ENCODE measurements at regions not wholly inside any gene's neighbourhood (a gene's known extent, or its start where the extent isn't known, plus 50 kb on each side); places are given as distances from the start of the nearest gene placed in this dataset.

GRCh38 chr18:66211749-66212148 is 392.1 kb downstream of the CDH19 start:
- TF ChIP-seq EP300 (IDR thresholded peaks at IDR 0.05; ENCODE audit: borderline replicate concordance), result no peak
- TF ChIP-seq YY1 (IDR thresholded peaks at IDR 0.05; ENCODE audit: low read depth), result no peak
- TF ChIP-seq RAD21 (IDR thresholded peaks at IDR 0.05; ENCODE audit: low read depth), result no peak
- TF ChIP-seq, protein P1, sequence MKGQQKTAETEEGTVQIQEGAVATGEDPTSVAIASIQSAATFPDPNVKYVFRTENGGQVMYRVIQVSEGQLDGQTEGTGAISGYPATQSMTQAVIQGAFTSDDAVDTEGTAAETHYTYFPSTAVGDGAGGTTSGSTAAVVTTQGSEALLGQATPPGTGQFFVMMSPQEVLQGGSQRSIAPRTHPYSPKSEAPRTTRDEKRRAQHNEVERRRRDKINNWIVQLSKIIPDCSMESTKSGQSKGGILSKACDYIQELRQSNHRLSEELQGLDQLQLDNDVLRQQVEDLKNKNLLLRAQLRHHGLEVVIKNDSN (IDR thresholded peaks at IDR 0.05), result no peak
- TF ChIP-seq TEAD4 (IDR thresholded peaks at IDR 0.05), result no peak
- TF ChIP-seq NFIC (IDR thresholded peaks at IDR 0.05), result no peak
- TF ChIP-seq TAF1 (IDR thresholded peaks at IDR 0.05; ENCODE audit: low read depth), result no peak
- TF ChIP-seq EGR1 (IDR thresholded peaks at IDR 0.05), result no peak
- TF ChIP-seq, protein P2, sequence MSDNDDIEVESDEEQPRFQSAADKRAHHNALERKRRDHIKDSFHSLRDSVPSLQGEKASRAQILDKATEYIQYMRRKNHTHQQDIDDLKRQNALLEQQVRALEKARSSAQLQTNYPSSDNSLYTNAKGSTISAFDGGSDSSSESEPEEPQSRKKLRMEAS (IDR thresholded peaks at IDR 0.05), result no peak
- no peak for TF ChIP-seq CREB1 (IDR thresholded peaks at IDR 0.05; ENCODE audit: low read depth)
- TF ChIP-seq TCF12 (IDR thresholded peaks at IDR 0.05; ENCODE audit: low read depth), result no peak
- no peak for TF ChIP-seq CEBPB (IDR thresholded peaks at IDR 0.05)
- no peak for TF ChIP-seq FOXM1 (IDR thresholded peaks at IDR 0.05; ENCODE audit: borderline replicate concordance, low read depth)
- TF ChIP-seq, protein P3, sequence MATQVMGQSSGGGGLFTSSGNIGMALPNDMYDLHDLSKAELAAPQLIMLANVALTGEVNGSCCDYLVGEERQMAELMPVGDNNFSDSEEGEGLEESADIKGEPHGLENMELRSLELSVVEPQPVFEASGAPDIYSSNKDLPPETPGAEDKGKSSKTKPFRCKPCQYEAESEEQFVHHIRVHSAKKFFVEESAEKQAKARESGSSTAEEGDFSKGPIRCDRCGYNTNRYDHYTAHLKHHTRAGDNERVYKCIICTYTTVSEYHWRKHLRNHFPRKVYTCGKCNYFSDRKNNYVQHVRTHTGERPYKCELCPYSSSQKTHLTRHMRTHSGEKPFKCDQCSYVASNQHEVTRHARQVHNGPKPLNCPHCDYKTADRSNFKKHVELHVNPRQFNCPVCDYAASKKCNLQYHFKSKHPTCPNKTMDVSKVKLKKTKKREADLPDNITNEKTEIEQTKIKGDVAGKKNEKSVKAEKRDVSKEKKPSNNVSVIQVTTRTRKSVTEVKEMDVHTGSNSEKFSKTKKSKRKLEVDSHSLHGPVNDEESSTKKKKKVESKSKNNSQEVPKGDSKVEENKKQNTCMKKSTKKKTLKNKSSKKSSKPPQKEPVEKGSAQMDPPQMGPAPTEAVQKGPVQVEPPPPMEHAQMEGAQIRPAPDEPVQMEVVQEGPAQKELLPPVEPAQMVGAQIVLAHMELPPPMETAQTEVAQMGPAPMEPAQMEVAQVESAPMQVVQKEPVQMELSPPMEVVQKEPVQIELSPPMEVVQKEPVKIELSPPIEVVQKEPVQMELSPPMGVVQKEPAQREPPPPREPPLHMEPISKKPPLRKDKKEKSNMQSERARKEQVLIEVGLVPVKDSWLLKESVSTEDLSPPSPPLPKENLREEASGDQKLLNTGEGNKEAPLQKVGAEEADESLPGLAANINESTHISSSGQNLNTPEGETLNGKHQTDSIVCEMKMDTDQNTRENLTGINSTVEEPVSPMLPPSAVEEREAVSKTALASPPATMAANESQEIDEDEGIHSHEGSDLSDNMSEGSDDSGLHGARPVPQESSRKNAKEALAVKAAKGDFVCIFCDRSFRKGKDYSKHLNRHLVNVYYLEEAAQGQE (IDR thresholded peaks at IDR 0.05; ENCODE audit: low read depth), result no peak
- TF ChIP-seq ZBTB7A (IDR thresholded peaks at IDR 0.05; ENCODE audit: low read depth), result no peak

GRCh38 chr18:66210875-66211274 is 393.0 kb downstream of the CDH19 start:
- TF ChIP-seq TAF1 (IDR thresholded peaks at IDR 0.05; ENCODE audit: low read depth), result no peak
- TF ChIP-seq, protein P3 (IDR thresholded peaks at IDR 0.05; ENCODE audit: low read depth), result no peak

DNA sequence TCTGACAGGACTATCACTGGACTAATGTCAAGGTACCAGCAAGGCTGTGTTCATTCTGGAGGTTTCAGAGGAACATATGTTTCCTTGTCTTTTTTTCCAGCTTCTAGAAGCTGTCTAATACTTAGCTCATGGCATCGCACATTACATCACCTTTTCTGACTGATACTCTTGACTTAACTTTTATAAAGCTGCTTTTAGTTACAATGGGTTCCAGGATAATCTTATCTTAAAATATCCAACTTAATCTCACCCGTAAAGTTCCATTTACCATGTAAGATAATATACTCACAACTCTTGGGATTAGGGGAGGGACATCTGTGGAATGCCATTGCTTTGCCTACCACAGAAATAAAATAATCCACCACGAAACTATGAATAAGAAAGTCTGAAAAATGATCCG is 394.2 kb downstream of the CDH19 start:
- TF ChIP-seq, protein P1 (IDR thresholded peaks at IDR 0.05), result no peak
- TF ChIP-seq NFIC (IDR thresholded peaks at IDR 0.05), result no peak
- TF ChIP-seq EGR1 (IDR thresholded peaks at IDR 0.05), result no peak
- TF ChIP-seq RAD21 (IDR thresholded peaks at IDR 0.05; ENCODE audit: low read depth), result no peak
- no peak for TF ChIP-seq EP300 (IDR thresholded peaks at IDR 0.05; ENCODE audit: borderline replicate concordance)

DNA sequence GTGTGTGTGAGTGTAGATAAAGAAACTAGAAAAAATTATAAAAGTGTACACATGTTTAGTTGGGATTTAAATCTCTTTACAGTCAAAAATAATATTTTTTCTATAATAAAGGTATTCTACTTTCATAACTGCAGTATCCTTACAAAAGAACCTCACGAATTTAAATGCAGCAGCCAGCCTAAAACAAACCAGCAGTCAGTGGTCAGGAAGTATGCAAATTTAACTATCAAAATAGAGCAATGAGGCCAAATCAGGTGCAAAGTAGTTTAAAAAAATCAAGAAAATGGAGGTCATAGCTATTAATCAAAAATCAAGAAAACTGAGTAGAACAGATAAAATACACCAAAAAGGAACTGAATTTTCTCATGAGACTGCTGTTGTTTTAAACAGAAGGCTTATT is 407.1 kb downstream of the CDH19 start:
- TF ChIP-seq RAD21 (IDR thresholded peaks at IDR 0.05; ENCODE audit: low read depth), result no peak
- TF ChIP-seq CREB1 (IDR thresholded peaks at IDR 0.05; ENCODE audit: low read depth), result no peak
- no peak for TF ChIP-seq NFIC (IDR thresholded peaks at IDR 0.05)
- TF ChIP-seq, protein P3 (IDR thresholded peaks at IDR 0.05; ENCODE audit: low read depth), result no peak
- no peak for TF ChIP-seq ZBTB7A (IDR thresholded peaks at IDR 0.05; ENCODE audit: low read depth)
- no peak for TF ChIP-seq FOXM1 (IDR thresholded peaks at IDR 0.05; ENCODE audit: borderline replicate concordance, low read depth)
- TF ChIP-seq TCF12 (IDR thresholded peaks at IDR 0.05; ENCODE audit: low read depth), result no peak
- TF ChIP-seq TAF1 (IDR thresholded peaks at IDR 0.05; ENCODE audit: low read depth), result no peak
- TF ChIP-seq, protein P1 (IDR thresholded peaks at IDR 0.05), result no peak
- no peak for TF ChIP-seq YY1 (IDR thresholded peaks at IDR 0.05; ENCODE audit: low read depth)
- no peak for TF ChIP-seq TEAD4 (IDR thresholded peaks at IDR 0.05)
- no peak for TF ChIP-seq EGR1 (IDR thresholded peaks at IDR 0.05)
- TF ChIP-seq, protein P2 (IDR thresholded peaks at IDR 0.05), result no peak
- TF ChIP-seq CEBPB (IDR thresholded peaks at IDR 0.05), result no peak
- no peak for TF ChIP-seq EP300 (IDR thresholded peaks at IDR 0.05; ENCODE audit: borderline replicate concordance)
